OCI-LY1 (cell line): ENCODE measurements at regions not wholly inside any gene's neighbourhood (a gene's known extent, or its start where the extent isn't known, plus 50 kb on each side); places are given as distances from the start of the nearest gene placed in this dataset.

Experiments
- EZH2 ChIP-seq: fragments of 200-600 bp; sonication (generic), shearing (Covaris generic); IDR thresholded peaks from 2 replicates; pipeline ENCODE4 v1.8.0; 2017; ENCODE audit warnings: borderline replicate concordance, mixed run types, mild to moderate bottlenecking, antibody characterized with exemption, low read length, moderate library complexity, mixed read lengths
- TF ChIP-seq, protein P1 (sequence below): fragments of 200-600 bp; sonication (generic), shearing (Covaris generic); IDR thresholded peaks from 2 replicates; pipeline ENCODE4 v1.5.1; 2017; ENCODE audit warnings: mild to moderate bottlenecking, antibody characterized with exemption, low read length, moderate library complexity, mixed read lengths

DNA sequence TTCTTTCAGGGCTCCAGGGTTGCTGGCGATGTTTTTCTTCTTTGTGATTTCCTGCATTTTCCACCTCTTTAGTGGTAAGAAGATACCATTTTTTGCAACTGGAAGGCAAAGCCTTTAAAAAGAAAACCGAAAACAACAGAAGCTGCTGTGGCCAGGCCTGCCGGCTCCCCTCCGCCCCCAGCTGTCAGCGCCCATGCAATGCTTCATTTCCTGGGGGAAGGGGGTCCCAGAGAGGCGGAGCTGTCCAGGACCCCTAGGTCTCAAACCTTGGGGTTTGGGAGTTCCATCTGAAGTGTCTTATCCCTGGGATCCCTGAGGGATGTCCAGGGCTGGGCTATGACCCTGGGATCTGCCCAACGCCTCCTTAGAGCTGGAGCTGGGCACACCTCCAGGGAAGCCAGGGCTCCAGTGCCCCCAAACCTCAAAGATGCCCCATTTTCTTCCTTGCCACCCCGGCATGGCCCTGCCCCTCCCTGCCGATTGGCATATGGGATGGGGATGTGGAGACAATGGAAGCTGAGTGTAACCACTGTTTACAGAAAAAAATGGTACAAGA, 257.2 kb upstream of the MVB12B start:
- TF ChIP-seq, protein P1, sequence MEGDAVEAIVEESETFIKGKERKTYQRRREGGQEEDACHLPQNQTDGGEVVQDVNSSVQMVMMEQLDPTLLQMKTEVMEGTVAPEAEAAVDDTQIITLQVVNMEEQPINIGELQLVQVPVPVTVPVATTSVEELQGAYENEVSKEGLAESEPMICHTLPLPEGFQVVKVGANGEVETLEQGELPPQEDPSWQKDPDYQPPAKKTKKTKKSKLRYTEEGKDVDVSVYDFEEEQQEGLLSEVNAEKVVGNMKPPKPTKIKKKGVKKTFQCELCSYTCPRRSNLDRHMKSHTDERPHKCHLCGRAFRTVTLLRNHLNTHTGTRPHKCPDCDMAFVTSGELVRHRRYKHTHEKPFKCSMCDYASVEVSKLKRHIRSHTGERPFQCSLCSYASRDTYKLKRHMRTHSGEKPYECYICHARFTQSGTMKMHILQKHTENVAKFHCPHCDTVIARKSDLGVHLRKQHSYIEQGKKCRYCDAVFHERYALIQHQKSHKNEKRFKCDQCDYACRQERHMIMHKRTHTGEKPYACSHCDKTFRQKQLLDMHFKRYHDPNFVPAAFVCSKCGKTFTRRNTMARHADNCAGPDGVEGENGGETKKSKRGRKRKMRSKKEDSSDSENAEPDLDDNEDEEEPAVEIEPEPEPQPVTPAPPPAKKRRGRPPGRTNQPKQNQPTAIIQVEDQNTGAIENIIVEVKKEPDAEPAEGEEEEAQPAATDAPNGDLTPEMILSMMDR = no peak
- no peak for TF ChIP-seq EZH2
